ENCODE measurements at regions not wholly inside any gene's neighbourhood (a gene's known extent, or its start where the extent isn't known, plus 50 kb on each side); places are given as distances from the start of the nearest gene placed in this dataset.

DNA sequence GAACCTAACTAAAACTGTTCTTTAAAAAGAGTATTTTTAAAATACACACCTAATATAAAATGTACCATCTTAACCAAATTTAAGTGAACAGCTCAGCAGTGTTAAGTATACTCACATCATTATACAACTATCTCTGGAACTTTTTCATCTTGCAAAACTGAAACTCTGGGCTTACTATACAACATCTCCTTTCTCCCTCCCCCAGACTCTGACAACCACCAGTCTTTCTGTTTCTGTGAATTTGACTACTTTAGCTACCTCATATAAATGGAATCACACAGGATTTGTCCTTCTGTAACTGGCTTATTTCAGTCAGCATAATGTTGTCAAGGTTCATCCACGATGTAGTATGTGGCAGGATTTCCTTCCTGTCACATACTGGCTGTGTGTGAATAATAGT lies 93.5 kb downstream of the FOXD1 start:
- no peaks in the 10 kb centered on the region for H3K9me3 Mint-ChIP-seq (ENCODE audit: unreplicated experiment)
- ChIA-PET POLR2A (no interaction called here), CTCF (interaction anchor here (0.9 kb wide), 1 partner anchor 139 kb away, joined by 3 read pairs; no protein-coding TSS in a partner anchor)
- no TSS peak for BruUV-seq (replicated peaks)
- intact Hi-C loops (cut with micrococcal nuclease): no loop called here
- H3K36me3 Mint-ChIP-seq (ENCODE audit: insufficient read depth, unreplicated experiment): no peaks in the 10 kb centered on the region
- H3K4me1 Mint-ChIP-seq (ENCODE audit: insufficient read depth, unreplicated experiment): no peaks in the 10 kb centered on the region
- DNase-seq (ENCODE audit: unreplicated experiment): no peak
- TF ChIP-seq, protein P1, sequence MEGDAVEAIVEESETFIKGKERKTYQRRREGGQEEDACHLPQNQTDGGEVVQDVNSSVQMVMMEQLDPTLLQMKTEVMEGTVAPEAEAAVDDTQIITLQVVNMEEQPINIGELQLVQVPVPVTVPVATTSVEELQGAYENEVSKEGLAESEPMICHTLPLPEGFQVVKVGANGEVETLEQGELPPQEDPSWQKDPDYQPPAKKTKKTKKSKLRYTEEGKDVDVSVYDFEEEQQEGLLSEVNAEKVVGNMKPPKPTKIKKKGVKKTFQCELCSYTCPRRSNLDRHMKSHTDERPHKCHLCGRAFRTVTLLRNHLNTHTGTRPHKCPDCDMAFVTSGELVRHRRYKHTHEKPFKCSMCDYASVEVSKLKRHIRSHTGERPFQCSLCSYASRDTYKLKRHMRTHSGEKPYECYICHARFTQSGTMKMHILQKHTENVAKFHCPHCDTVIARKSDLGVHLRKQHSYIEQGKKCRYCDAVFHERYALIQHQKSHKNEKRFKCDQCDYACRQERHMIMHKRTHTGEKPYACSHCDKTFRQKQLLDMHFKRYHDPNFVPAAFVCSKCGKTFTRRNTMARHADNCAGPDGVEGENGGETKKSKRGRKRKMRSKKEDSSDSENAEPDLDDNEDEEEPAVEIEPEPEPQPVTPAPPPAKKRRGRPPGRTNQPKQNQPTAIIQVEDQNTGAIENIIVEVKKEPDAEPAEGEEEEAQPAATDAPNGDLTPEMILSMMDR (IDR thresholded peaks at IDR 0.05; ENCODE audit: unreplicated experiment): no peak
- H3K27ac Mint-ChIP-seq (ENCODE audit: low read depth, unreplicated experiment): no peak overlapping the region
- H3K4me3 Mint-ChIP-seq (ENCODE audit: unreplicated experiment): no peak overlapping the region
- no peaks in the 10 kb centered on the region for H3K27me3 Mint-ChIP-seq (ENCODE audit: insufficient read depth, unreplicated experiment)

DNA sequence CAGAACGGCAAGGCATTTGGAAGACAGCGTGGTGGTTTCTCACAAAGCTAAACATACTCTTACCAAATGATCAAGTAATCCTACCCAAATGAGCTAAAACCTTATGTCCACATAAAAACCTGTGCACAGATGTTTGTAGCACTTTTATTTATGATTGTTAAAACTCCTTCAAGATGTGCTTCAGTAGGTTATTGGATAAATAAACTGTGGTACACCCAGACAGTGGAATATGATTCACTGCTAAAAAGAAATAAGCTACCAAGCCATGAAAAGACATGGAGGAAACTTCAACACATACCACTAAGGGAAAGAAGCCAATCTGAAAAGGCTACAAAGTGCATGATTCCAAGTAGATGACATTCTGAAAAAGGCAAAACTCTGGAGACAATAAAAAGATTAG lies 94.2 kb downstream of the FOXD1 start:
- ChIA-PET CTCF (no interaction called here), POLR2A (interaction anchor here (1.0 kb wide), 1 partner anchor 75 kb away, joined by 3 read pairs; no protein-coding TSS in a partner anchor)
- no peaks in the 10 kb centered on the region for H3K36me3 Mint-ChIP-seq (ENCODE audit: insufficient read depth, unreplicated experiment)
- no peak overlapping the region for H3K4me3 Mint-ChIP-seq (ENCODE audit: unreplicated experiment)
- TF ChIP-seq, protein P1 (IDR thresholded peaks at IDR 0.05; ENCODE audit: unreplicated experiment): no peak
- no peaks in the 10 kb centered on the region for H3K9me3 Mint-ChIP-seq (ENCODE audit: unreplicated experiment)
- BruUV-seq (replicated peaks): no TSS peak
- no peaks in the 10 kb centered on the region for H3K4me1 Mint-ChIP-seq (ENCODE audit: insufficient read depth, unreplicated experiment)
- no peaks in the 10 kb centered on the region for H3K27me3 Mint-ChIP-seq (ENCODE audit: insufficient read depth, unreplicated experiment)
- no peak for DNase-seq (ENCODE audit: unreplicated experiment)
- no peak overlapping the region for H3K27ac Mint-ChIP-seq (ENCODE audit: low read depth, unreplicated experiment)
- intact Hi-C loops (cut with micrococcal nuclease): no loop called here

DNA sequence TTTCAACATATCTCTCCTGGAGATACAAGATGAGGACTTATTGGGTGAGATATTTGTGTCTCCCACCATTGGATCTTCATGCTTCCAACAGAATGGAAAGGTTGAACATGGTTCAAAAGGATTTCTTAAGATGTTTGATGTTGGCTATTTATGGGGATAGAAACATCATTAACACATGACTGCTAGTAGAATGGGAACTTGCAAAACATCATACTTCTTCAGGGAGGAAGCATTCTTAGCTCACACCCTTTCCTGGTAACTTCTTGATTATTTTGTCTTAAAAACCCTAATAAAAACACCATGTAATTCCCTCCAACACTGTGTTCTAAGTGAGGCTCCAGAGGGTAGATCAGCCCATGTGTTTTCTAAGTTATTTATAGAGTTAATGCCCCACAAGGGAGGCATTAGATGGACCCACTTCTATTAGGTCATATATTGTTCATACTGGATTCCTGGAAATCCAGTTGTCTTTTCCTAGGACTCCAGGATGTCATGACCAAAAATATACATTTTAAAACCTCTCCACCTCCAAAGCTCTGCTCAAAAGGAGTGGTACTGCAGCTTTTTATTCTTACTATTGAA lies 95.8 kb downstream of the FOXD1 start:
- no peaks in the 10 kb centered on the region for H3K9me3 Mint-ChIP-seq (ENCODE audit: unreplicated experiment)
- POLR2A ChIA-PET: interaction anchor here (1.2 kb wide), 1 partner anchor 123 kb away, joined by 3 read pairs; no protein-coding TSS in a partner anchor
- H3K27ac Mint-ChIP-seq (ENCODE audit: low read depth, unreplicated experiment): no peak overlapping the region
- no peaks in the 10 kb centered on the region for H3K27me3 Mint-ChIP-seq (ENCODE audit: insufficient read depth, unreplicated experiment)
- CTCF ChIA-PET: interaction anchor here (1.5 to 1.7 kb wide), 2 partner anchors 9 to 137 kb away, joined by 5 read pairs; no protein-coding TSS in a partner anchor
- no TSS peak for BruUV-seq (replicated peaks)
- no peaks in the 10 kb centered on the region for H3K4me1 Mint-ChIP-seq (ENCODE audit: insufficient read depth, unreplicated experiment)
- no peak for DNase-seq (ENCODE audit: unreplicated experiment)
- intact Hi-C loops (cut with micrococcal nuclease): no loop called here
- H3K4me3 Mint-ChIP-seq (ENCODE audit: unreplicated experiment): no peak overlapping the region
- H3K36me3 Mint-ChIP-seq (ENCODE audit: insufficient read depth, unreplicated experiment): no peaks in the 10 kb centered on the region
- TF ChIP-seq, protein P1 (IDR thresholded peaks at IDR 0.05; ENCODE audit: unreplicated experiment): no peak

DNA sequence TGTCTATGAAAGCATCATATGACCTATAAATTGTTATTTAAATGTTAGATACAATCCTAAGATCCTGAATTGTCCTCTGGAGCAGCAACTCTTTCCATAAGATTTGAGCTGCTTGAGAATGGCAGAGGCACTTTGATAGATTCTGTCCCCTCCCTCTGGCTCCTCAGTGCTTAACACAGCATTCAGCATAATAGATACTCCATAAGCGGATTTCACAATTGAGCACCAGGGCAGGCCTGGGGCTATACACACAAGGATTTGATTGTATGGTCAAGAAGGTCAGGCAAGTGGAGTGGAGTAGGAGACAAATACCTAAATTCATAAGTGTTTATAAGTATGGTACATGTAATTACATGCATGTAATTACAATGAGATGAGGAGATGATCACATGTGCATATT lies 96.3 kb downstream of the FOXD1 start:
- Mint-ChIP-seq H3K36me3 (ENCODE audit: insufficient read depth, unreplicated experiment) (no peaks in the 10 kb centered on the region), H3K4me3 (ENCODE audit: unreplicated experiment) (no peak overlapping the region), H3K27ac (ENCODE audit: low read depth, unreplicated experiment) (no peak overlapping the region), H3K4me1 (ENCODE audit: insufficient read depth, unreplicated experiment) (no peaks in the 10 kb centered on the region), H3K27me3 (ENCODE audit: insufficient read depth, unreplicated experiment) (no peaks in the 10 kb centered on the region), H3K9me3 (ENCODE audit: unreplicated experiment) (no peaks in the 10 kb centered on the region)
- ChIA-PET POLR2A (no interaction called here), CTCF (interaction anchor here (1.5 to 1.7 kb wide), 2 partner anchors 9 to 136 kb away, joined by 5 read pairs; no protein-coding TSS in a partner anchor)
- no peak for DNase-seq (ENCODE audit: unreplicated experiment)
- TF ChIP-seq, protein P1 (IDR thresholded peaks at IDR 0.05; ENCODE audit: unreplicated experiment): no peak
- intact Hi-C loops (cut with micrococcal nuclease): no loop called here
- no TSS peak for BruUV-seq (replicated peaks)
